PC-9 (cell line): ENCODE measurements at regions not wholly inside any gene's neighbourhood (a gene's known extent, or its start where the extent isn't known, plus 50 kb on each side); places are given as distances from the start of the nearest gene placed in this dataset.

Source experiments
- EZH2 ChIP-seq: fragments of 200-600 bp; sonication (generic); IDR thresholded peaks from 2 replicates; pipeline ENCODE4 v1.8.0; 2017; ENCODE audit warnings: antibody characterized with exemption, low read depth
- TF ChIP-seq, protein P1 (sequence below): fragments of 200-600 bp; sonication (generic); conservative IDR thresholded peaks from 2 replicates; pipeline ENCODE4 v1.6.1; 2017; ENCODE audit warnings: mixed run types, antibody characterized with exemption, mild to moderate bottlenecking, moderate library complexity

DNA sequence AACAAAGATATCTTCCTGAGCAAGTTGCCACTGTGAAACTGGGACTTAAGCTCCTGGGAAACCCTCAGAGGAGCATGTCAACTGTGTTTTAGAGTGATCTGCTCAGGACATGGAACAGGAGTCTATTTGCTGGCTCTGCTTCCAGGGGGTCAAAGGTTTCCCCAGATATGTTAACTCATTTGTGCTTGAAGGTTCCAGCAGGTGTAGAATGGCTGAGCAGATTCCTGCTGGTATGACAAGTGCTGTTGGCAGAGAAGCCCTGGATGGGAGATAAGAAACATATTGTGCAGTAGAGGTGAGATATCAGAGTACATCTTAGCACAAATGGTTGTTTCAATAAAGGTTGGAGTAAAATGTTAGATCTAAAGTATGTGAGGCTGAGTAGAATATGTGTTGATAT is 282.7 kb upstream of the DACH1 start:
- TF ChIP-seq, protein P1, sequence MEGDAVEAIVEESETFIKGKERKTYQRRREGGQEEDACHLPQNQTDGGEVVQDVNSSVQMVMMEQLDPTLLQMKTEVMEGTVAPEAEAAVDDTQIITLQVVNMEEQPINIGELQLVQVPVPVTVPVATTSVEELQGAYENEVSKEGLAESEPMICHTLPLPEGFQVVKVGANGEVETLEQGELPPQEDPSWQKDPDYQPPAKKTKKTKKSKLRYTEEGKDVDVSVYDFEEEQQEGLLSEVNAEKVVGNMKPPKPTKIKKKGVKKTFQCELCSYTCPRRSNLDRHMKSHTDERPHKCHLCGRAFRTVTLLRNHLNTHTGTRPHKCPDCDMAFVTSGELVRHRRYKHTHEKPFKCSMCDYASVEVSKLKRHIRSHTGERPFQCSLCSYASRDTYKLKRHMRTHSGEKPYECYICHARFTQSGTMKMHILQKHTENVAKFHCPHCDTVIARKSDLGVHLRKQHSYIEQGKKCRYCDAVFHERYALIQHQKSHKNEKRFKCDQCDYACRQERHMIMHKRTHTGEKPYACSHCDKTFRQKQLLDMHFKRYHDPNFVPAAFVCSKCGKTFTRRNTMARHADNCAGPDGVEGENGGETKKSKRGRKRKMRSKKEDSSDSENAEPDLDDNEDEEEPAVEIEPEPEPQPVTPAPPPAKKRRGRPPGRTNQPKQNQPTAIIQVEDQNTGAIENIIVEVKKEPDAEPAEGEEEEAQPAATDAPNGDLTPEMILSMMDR = no peak
- no peak for TF ChIP-seq EZH2
